Iris pigment epithelial cell (primary cell): ENCODE measurements at regions not wholly inside any gene's neighbourhood (a gene's known extent, or its start where the extent isn't known, plus 50 kb on each side); places are given as distances from the start of the nearest gene placed in this dataset.

Experiments
- DNase-seq: peaks from one replicate; pipeline ENCODE4 v3.0.0-alpha.2; 2011; ENCODE audit warnings: low read depth

DNA sequence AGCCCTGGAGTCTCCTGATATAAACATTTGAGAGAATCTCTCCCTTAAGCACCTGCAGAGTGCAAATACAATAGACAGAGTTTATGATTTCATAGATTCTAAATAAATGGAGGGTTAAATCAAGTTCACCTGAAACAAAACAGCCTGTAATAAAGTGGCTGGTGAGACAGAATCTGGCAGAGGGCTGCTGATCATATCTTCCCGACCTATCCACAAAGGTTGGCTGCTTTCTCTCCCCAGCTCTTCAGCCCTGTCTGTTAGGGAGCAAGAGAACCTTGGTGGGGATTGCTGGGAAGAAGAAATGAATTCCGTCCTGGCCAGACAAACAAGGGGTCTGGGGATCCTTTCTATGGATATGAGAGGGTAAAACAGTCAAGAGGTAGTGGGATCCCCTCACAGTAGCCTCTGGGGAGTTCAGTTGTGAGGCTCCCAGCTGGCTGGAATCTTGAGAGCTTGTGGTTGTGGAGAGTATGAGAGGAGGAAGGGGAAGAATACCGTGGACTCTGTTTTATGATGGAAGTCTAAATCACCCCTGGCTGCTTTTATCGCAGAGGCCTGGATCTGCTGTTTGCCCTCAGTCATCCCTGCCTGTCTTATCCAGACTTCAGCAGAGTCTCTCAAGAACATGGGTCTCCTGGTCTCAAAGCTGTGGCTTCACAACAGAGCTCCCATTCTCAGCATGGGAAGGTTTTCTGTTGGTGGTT lies 451.3 kb downstream of the NTRK3 start:
- no peak for DNase-seq

DNA sequence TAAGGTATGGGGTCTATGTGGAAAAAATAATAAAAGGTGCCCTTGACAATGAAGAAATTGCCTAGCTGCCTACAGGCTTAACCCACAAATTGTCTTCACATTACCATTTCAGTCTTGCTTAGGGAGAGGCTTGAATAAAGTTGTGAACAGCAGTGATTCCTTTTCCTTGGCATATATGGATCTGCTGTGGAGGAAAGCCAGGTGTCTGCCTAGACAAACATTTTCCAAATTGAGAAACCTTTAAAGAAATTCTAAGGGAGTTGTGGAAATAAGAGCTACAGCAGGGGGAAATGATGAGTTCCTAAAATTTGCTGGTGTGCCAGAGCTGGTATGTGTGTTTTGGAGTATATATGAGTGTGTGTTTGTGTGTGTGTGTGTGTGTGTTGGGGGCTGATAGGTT lies 452.1 kb downstream of the NTRK3 start:
- DNase-seq, result no peak

- DNase-seq, result no peak
These were observed 456.7 kb downstream of the NTRK3 start for GRCh38 chr15:87799838-87800237.

DNA sequence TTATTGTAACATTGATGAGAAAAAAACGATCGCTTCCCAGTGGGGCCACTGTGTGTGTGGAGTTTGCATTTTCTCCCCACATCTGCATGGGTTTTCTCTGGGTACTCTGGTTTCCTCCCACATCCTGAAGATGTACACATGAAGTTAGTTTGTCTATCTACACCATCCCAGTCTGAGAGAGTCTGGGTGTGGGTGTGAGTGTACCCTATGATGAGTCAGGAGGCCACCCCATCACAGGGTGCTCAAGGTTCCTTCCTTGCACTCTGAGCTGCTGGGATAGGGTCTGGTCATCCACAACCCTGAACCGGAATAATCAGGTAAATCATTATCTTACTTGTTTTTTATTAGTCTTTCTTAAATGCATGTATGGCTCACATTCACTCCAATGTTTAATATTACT lies 457.1 kb downstream of the NTRK3 start:
- DNase-seq, result no peak

GRCh38 chr15:87793725-87794124 lies 462.8 kb downstream of the NTRK3 start:
- DNase-seq, result no peak

GRCh38 chr15:87792250-87793040 lies 464.1 kb downstream of the NTRK3 start:
- no peak for DNase-seq

DNA sequence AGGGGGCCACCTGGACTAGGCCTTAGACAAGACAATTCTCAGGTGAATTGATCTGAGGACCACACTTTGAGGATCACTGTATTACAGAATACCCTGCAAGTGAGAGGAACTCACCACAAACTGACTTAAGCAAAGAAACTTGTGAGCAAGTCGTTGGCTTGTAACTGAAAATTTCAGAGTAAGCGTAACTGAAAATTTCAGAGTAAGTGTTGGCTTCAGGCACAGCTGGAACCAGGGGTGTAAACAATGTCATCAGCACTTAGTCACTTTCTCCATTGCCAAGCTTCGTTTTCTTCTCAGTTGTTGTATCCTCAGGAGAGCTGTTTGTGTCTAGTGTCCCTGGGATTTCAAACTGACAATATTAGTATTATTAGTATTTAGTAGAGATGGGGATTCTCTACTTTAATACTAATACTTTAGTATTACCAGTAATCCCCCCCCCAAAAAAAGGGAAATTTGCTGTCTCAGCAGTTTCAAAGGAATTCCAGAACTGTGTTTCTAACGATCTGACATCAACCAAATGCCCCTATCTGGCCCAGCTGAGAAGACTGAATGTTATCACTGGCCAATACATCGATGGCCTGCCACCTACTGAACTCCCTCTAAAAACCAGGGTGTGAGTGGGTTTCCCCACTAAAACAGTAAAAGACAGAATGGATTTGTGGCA lies 474.4 kb downstream of the NTRK3 start:
- no peak for DNase-seq

DNA sequence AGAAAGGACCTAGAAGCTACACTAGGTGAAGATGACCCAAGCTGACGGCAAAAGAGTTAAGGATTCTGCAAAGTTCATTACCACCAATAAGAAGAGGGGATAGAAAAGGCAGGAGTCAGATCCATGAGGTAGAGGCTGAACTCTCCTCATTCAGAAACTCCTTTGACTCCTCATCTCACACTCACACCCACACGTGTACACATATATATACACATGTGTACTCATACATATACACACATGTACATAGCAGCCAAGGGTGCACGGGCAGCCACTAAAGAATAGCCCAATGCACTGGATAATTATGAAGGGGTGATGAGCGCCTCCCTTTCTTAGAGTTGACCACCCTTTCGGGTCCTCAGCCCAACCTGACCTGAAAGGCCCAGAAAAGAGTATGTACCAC lies 476.8 kb downstream of the NTRK3 start:
- no peak for DNase-seq

DNA sequence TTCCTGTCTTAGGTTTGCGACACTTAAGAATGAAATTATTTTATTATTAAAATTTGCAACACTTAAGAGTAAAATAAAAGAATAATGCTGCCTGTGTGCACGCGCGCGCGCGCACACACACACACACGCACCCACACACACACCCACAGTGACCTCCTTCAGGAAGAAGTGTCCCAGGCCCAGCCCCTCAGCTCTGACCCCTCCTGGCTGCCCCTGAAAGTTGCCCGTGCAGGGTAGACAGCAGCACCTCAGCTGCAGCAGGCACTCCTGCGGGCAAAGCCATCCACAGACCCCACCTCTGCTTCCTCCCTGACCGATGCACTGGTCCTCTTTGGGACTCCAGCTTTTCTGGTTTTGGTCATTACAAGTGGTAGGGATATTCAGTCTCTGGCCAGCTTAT lies 478.2 kb downstream of the NTRK3 start:
- no peak for DNase-seq

GRCh38 chr15:87777054-87777561 lies 479.4 kb downstream of the NTRK3 start:
- peak; percentile 74 for DNase-seq

- no peak for DNase-seq
These were observed 489.0 kb downstream of the NTRK3 start for GRCh38 chr15:87767516-87767915.

DNA sequence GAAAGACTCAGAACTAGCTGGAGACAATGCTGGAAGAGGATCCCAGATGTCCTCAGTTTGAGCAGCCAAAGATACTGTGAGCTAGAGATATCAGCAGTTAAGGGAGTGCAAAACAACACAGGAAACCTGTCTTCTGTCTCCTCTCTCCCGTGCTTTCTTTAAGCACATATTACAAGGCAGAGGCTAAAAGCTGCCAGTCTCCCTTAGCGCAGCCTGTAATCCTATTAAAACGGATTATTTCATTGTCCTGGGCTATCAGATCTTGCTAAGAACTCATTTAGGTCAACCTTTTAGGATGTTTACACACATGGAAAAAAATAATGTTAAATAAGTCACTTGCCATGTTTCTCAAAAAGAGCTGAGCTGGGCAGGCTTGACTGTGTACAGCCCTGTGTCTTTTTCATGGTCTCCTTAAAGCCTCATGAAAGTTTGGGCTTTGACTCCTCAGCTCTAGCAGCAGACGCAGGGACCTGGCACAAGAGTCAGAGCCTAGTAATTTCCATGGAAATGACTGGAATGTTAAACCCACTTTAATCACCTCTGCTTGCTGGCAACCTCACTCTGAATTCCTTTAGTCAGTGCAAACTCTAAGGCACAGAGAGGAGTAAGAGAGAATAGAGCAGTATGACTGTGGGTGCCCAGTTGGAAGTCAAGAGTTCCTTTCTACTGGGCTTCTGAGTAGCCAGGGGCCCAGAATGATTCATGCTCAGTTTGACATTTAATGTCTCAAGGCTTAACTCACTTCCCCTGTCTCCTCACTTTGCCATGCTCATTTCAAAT lies 491.9 kb downstream of the NTRK3 start:
- DNase-seq, result peak; percentile 58

GRCh38 chr15:87763837-87764236 lies 492.7 kb downstream of the NTRK3 start:
- no peak for DNase-seq

DNA sequence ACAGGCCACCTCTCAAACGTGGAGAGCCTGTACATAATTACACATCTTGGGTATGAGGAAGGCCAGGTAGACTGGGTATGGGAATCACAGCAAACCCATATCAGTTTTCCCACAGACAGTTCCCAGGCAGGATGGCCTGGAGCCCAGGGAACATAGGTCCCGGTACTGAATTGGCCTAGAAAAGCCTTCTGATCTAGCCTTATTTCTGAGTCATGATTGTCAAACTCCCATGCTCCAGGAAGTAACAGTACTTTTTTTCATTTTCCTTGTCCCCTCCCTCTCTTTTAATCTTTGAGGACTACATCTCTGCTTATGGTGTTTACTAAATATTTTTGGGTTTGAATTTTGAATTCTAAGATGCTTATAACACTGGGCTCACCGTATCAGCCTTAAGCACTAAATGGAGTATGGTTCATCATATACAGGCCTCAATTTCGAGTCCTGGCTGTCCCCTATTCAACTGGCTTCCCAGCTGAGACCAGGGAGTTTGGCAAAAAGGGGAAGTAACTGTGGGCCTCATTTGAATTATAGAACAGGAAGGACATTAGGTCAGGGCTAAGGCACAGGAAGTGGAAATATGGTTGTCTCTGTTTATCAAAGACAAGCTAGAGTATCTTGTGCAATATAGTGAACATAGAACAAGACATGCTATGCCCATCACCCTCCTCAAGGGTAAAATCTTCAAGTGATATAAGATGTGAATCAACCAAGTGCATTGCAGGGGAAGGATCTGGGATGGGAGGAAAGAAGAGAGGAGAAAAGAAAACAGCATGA lies 494.6 kb downstream of the NTRK3 start:
- peak; percentile 43 for DNase-seq

DNA sequence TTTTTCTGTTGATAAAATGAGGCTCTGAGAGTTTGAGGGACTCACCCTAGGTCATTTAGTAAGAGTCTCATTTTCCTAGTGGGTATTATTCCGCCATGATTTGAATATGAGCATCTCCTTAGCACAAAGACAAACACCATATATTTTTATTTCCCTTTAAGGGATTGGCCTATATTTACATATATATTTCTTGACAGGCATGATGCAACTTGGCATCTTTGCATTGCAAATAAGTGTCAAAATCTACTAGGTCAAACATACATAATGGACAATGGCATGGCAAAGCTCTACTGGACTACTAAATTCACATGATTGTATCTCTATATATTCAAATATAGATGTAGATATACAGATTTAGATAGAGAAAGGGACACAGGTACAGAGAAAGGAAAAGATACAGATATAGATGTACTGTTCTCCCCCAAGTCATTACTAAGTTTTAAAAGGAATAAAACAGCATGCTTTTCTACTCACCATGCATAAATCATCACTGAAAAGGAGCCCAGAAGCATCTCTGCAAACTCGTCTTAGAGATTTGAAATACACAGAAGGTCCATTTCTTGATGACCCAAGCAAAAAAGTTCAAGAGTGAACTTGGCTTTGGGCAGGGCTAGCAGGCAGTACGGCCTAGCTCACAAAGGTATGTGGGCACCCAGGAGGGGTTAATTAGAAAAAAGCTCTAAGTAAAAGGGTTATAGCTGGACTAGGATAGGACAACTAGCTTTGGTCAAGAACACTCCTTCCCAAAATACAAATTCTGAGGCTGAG lies 495.8 kb downstream of the NTRK3 start:
- DNase-seq, result no peak

- DNase-seq, result no peak
These were observed 497.6 kb downstream of the NTRK3 start for GRCh38 chr15:87758794-87759418.

DNA sequence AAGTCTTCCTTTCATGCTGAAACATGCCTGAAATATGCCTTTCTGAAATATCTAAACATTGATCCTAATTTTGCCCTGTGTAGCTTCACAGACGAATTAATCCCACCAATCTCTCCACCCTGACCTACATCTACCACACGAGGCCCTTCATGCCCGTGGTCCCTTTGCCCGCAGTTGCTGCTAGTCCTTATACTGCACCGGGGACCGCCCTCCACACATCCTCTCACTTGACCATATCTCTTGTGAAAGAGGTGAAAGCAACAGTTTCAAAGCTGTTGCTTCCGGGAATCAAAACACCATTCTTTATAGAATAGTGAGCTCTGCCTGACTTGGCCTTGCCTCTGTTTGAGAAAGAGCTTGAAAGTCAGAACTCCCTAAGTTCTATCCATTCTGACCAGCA lies 499.5 kb downstream of the NTRK3 start:
- no peak for DNase-seq

DNA sequence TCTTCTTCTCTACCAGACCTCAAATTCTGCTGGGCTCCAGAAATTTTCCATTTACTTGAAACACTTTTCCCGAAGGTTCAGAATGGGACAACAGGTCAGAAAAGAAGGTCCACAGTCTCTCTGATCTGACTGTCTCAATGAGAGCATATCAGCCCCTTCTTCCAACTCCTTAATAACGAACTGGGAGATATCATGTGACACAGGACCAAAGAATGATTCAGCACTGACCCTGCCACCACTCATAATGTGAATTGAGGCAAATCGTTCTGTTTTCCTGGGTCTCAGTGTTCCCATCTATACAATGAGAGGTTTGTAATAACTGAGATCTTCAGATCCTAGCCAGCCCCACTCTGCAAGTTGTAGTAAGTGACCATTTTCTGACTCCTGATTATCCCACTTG lies 500.5 kb downstream of the NTRK3 start:
- DNase-seq, result no peak

GRCh38 chr15:87755226-87755625 lies 501.3 kb downstream of the NTRK3 start:
- DNase-seq, result no peak

DNA sequence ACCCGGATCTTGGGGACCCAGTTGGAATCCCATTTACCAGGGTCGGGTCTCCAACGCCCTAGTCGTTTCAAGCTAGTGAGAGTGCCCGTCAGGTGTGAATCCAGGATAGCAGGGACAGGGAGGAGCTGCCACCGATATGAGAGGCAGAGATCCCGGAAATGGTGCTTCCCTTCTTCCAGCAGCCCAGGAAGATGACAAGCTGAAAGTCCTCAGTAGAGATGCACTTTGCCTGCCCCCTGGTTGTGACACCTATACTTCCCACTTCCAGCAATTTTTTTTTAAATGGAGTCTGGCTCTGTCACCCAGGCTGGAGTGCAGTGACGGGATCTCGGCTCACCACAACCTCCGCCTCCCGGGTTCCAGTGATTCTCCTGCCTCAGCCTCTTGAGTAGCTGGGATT lies 503.0 kb downstream of the NTRK3 start:
- no peak for DNase-seq
